Heart left ventricle (tissue), 13 donors: ENCODE measurements at regions not wholly inside any gene's neighbourhood (a gene's known extent, or its start where the extent isn't known, plus 50 kb on each side); places are given as distances from the start of the nearest gene placed in this dataset.

ENCODE experiments used
- POLR2A ChIP-seq, 2 donors: fragments of 450-650 bp; IDR thresholded peaks; one replicate each; pipeline ENCODE4 v1.6.1; 2017; ENCODE audit warnings: antibody characterized with exemption in 2 of 2, mild to moderate bottlenecking in 2 of 2, moderate library complexity in 2 of 2
- TF ChIP-seq, protein P1 (sequence below), 12 donors: fragments of 200-600 bp; sonication (generic) in 4 of 12; IDR thresholded peaks; one replicate each; pipeline versions ENCODE4 v1.5.0 to v1.8.0; 2018 to 2022; ENCODE audit warnings: antibody characterized with exemption in 12 of 12, mild to moderate bottlenecking in 5 of 12
- donor health status: ischemic (EF 13 %, LVEDD 7.1; RV severe dilation, severe dysfunction).
- donor health status: DM: no; HTN: yes; CAD: no.
- donor health status: DM: no; HTN: no; CAD: no.
- donor health status: ischemic (EF 25% LVEDD 6.9; RV normal size, moderate dysfunction).
- donor health status: ischemic (EF 25% LVEDD 5.7; RV mildly dilated, moderate dysfunction).
- donor health status: ischemic (EF 35%, LVEDD 5.7; RV mildly dilated, moderate dysfunction).
- donor health status: nonischemic (EF 11% LVEDD 7.7; RV severe dilation, severe dysfunction).
- donor health status: DM: yes; HTN: yes; CAD: no.
- donor health status: PGD.
- donor health status: ischemic (EF 29% LVEDD 5.4; RV normal size, mild dysfunction).
- donor health status: nonischemic (EF 23%, LVEDD 6.1; RV moderate dilation, normal function).

DNA sequence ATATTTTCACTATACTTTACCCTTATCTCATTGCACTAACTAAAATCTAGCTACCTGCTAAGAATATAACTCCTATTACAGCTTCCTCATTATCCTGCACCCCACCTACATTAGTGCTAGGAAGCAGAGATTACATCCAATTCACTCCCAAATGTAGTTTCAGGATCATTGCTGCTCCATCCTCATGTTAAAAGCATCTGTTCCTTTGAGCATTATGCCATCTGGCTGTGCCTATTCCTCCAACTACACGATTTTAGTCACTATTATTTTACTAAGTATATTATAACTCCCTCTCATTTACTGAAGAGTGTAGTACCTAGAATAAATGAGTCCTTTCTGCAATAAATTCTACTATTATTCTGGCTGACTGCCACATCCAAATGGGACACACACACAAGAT lies 1586.9 kb downstream of the TECRL start:
- TF ChIP-seq, protein P1, sequence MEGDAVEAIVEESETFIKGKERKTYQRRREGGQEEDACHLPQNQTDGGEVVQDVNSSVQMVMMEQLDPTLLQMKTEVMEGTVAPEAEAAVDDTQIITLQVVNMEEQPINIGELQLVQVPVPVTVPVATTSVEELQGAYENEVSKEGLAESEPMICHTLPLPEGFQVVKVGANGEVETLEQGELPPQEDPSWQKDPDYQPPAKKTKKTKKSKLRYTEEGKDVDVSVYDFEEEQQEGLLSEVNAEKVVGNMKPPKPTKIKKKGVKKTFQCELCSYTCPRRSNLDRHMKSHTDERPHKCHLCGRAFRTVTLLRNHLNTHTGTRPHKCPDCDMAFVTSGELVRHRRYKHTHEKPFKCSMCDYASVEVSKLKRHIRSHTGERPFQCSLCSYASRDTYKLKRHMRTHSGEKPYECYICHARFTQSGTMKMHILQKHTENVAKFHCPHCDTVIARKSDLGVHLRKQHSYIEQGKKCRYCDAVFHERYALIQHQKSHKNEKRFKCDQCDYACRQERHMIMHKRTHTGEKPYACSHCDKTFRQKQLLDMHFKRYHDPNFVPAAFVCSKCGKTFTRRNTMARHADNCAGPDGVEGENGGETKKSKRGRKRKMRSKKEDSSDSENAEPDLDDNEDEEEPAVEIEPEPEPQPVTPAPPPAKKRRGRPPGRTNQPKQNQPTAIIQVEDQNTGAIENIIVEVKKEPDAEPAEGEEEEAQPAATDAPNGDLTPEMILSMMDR (IDR thresholded peaks at IDR 0.05): no peak
- no peak for TF ChIP-seq POLR2A (IDR thresholded peaks at IDR 0.05)
